ENCODE measurements at regions not wholly inside any gene's neighbourhood (a gene's known extent, or its start where the extent isn't known, plus 50 kb on each side); places are given as distances from the start of the nearest gene placed in this dataset.

- Histone ChIP-seq H3K79me2 (ENCODE audit: control insufficient read depth, insufficient read depth, low read length, poor library complexity) (no peaks in the 10 kb centered on the region), H3K4ac (ENCODE audit: low read depth, low read length) (no peak overlapping the region), H3K4me1 (ENCODE audit: control insufficient read depth in 1 of 2, insufficient read depth in 2 of 2, low read length in 2 of 2) (no peaks in the 10 kb centered on the region), H3K79me1 (ENCODE audit: low read length) (no peaks in the 10 kb centered on the region), H3K18ac (ENCODE audit: low read length) (no peak overlapping the region), H4K12ac (ENCODE audit: low read depth, low read length) (no peak overlapping the region), H3K9me3 (ENCODE audit: insufficient read depth, low read depth, low read length) (no peaks in the 10 kb centered on the region), H3K36me3 (ENCODE audit: control insufficient read depth in 1 of 2, insufficient read depth in 2 of 2, low read length in 2 of 2) (no peaks in the 10 kb centered on the region), H2BK5ac (ENCODE audit: low read depth, low read length, poor library complexity) (no peak overlapping the region), H4K8ac (ENCODE audit: low read depth, low read length) (no peak overlapping the region), H3K27me3 (ENCODE audit: insufficient read depth, low read length) (no peaks in the 10 kb centered on the region), H2AFZ (ENCODE audit: insufficient read depth, low read length, poor library complexity) (no peak overlapping the region), H3K14ac (ENCODE audit: low read length) (no peak overlapping the region), H3K9ac (ENCODE audit: low read length) (no peak overlapping the region), H2BK120ac (ENCODE audit: insufficient read depth, low read length, poor library complexity) (no peak overlapping the region), H4K91ac (ENCODE audit: low read depth, low read length) (no peak overlapping the region), H3K23ac (ENCODE audit: low read length) (no peak overlapping the region), H2BK12ac (ENCODE audit: low read length) (no peak overlapping the region), H3K4me3 (ENCODE audit: low read depth, low read length) (no peak overlapping the region), H3K4me2 (ENCODE audit: low read length) (no peak overlapping the region), H3K27ac (ENCODE audit: low read depth, low read length) (no peak overlapping the region), H2AK5ac (ENCODE audit: low read length) (no peak overlapping the region)
- no peak for DNase-seq
- no CpG with 5 or more reads among the region's 3 CpGs for WGBS (ENCODE audit: extremely low coverage, insufficient coverage, insufficient read length)
Measured at GRCh38 chr4:133802359-133803140, 399.0 kb downstream of the PABPC4L start.

DNA sequence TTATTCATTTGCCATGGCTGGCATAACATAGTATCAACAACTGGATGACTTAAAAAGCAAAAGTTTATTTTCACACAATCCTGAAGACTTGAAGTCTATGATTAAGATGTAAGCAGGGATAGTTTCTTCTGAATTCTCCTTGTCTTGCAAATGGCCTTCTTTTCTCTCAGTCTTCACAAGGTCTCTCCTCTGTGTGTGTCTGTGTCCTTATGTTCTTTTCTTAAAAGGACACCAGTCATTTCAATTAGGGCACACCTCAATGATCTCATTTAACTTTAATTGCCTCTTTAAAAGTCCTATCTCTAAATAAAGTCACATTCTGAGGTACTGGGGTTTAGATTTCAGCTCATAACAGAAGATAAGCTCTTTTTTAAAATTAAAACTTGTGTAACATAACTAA is 399.7 kb downstream of the PABPC4L start:
- DNase-seq, result no peak
- no peaks in the 10 kb centered on the region for H3K27me3 ChIP-seq (ENCODE audit: insufficient read depth, low read length)
- no peak overlapping the region for H3K9ac ChIP-seq (ENCODE audit: low read length)
- no peaks in the 10 kb centered on the region for H3K9me3 ChIP-seq (ENCODE audit: insufficient read depth, low read depth, low read length)
- H3K36me3 ChIP-seq (ENCODE audit: control insufficient read depth in 1 of 2, insufficient read depth in 2 of 2, low read length in 2 of 2), result no peaks in the 10 kb centered on the region
- no peak overlapping the region for H4K12ac ChIP-seq (ENCODE audit: low read depth, low read length)
- H3K14ac ChIP-seq (ENCODE audit: low read length), result no peak overlapping the region
- H4K8ac ChIP-seq (ENCODE audit: low read depth, low read length), result no peak overlapping the region
- no peak overlapping the region for H3K4me2 ChIP-seq (ENCODE audit: low read length)
- H3K27ac ChIP-seq (ENCODE audit: low read depth, low read length), result no peak overlapping the region
- no peak overlapping the region for H3K4ac ChIP-seq (ENCODE audit: low read depth, low read length)
- H2BK120ac ChIP-seq (ENCODE audit: insufficient read depth, low read length, poor library complexity), result no peak overlapping the region
- no peaks in the 10 kb centered on the region for H3K79me2 ChIP-seq (ENCODE audit: control insufficient read depth, insufficient read depth, low read length, poor library complexity)
- H3K79me1 ChIP-seq (ENCODE audit: low read length), result no peaks in the 10 kb centered on the region
- no peak overlapping the region for H3K23ac ChIP-seq (ENCODE audit: low read length)
- no peak overlapping the region for H2AFZ ChIP-seq (ENCODE audit: insufficient read depth, low read length, poor library complexity)
- H3K4me1 ChIP-seq (ENCODE audit: control insufficient read depth in 1 of 2, insufficient read depth in 2 of 2, low read length in 2 of 2), result no peaks in the 10 kb centered on the region
- no peak overlapping the region for H2AK5ac ChIP-seq (ENCODE audit: low read length)
- no peak overlapping the region for H3K4me3 ChIP-seq (ENCODE audit: low read depth, low read length)
- no peak overlapping the region for H3K18ac ChIP-seq (ENCODE audit: low read length)
- no peak overlapping the region for H2BK5ac ChIP-seq (ENCODE audit: low read depth, low read length, poor library complexity)
- no peak overlapping the region for H2BK12ac ChIP-seq (ENCODE audit: low read length)
- H4K91ac ChIP-seq (ENCODE audit: low read depth, low read length), result no peak overlapping the region

GRCh38 chr4:133800966-133801365 is 400.6 kb downstream of the PABPC4L start:
- no CpG with 5 or more reads among the region's 4 CpGs for WGBS (ENCODE audit: extremely low coverage, insufficient coverage, insufficient read length)
- no peaks in the 10 kb centered on the region for H3K79me1 ChIP-seq (ENCODE audit: low read length)
- H3K14ac ChIP-seq (ENCODE audit: low read length), result no peak overlapping the region
- H3K4me2 ChIP-seq (ENCODE audit: low read length), result no peak overlapping the region
- H3K4me3 ChIP-seq (ENCODE audit: low read depth, low read length), result no peak overlapping the region
- H2AFZ ChIP-seq (ENCODE audit: insufficient read depth, low read length, poor library complexity), result no peak overlapping the region
- no peak overlapping the region for H4K91ac ChIP-seq (ENCODE audit: low read depth, low read length)
- no peak overlapping the region for H2AK5ac ChIP-seq (ENCODE audit: low read length)
- H3K4ac ChIP-seq (ENCODE audit: low read depth, low read length), result no peak overlapping the region
- H3K27ac ChIP-seq (ENCODE audit: low read depth, low read length), result no peak overlapping the region
- no peaks in the 10 kb centered on the region for H3K9me3 ChIP-seq (ENCODE audit: insufficient read depth, low read depth, low read length)
- no peak overlapping the region for H3K9ac ChIP-seq (ENCODE audit: low read length)
- no peak overlapping the region for H3K18ac ChIP-seq (ENCODE audit: low read length)
- no peak overlapping the region for H2BK12ac ChIP-seq (ENCODE audit: low read length)
- no peaks in the 10 kb centered on the region for H3K36me3 ChIP-seq (ENCODE audit: control insufficient read depth in 1 of 2, insufficient read depth in 2 of 2, low read length in 2 of 2)
- H3K4me1 ChIP-seq (ENCODE audit: control insufficient read depth in 1 of 2, insufficient read depth in 2 of 2, low read length in 2 of 2), result no peaks in the 10 kb centered on the region
- no peak overlapping the region for H3K23ac ChIP-seq (ENCODE audit: low read length)
- H4K8ac ChIP-seq (ENCODE audit: low read depth, low read length), result no peak overlapping the region
- H4K12ac ChIP-seq (ENCODE audit: low read depth, low read length), result no peak overlapping the region
- no peak for DNase-seq
- H3K27me3 ChIP-seq (ENCODE audit: insufficient read depth, low read length), result no peaks in the 10 kb centered on the region
- no peaks in the 10 kb centered on the region for H3K79me2 ChIP-seq (ENCODE audit: control insufficient read depth, insufficient read depth, low read length, poor library complexity)
- H2BK120ac ChIP-seq (ENCODE audit: insufficient read depth, low read length, poor library complexity), result no peak overlapping the region
- H2BK5ac ChIP-seq (ENCODE audit: low read depth, low read length, poor library complexity), result no peak overlapping the region

GRCh38 chr4:133799717-133800315 is 401.8 kb downstream of the PABPC4L start:
- H4K12ac ChIP-seq (ENCODE audit: low read depth, low read length), result no peak overlapping the region
- H3K14ac ChIP-seq (ENCODE audit: low read length), result no peak overlapping the region
- H3K27ac ChIP-seq (ENCODE audit: low read depth, low read length), result no peak overlapping the region
- DNase-seq, result no peak
- H3K4ac ChIP-seq (ENCODE audit: low read depth, low read length), result no peak overlapping the region
- H4K8ac ChIP-seq (ENCODE audit: low read depth, low read length), result no peak overlapping the region
- H2AK5ac ChIP-seq (ENCODE audit: low read length), result no peak overlapping the region
- no peaks in the 10 kb centered on the region for H3K79me2 ChIP-seq (ENCODE audit: control insufficient read depth, insufficient read depth, low read length, poor library complexity)
- H3K36me3 ChIP-seq (ENCODE audit: control insufficient read depth in 1 of 2, insufficient read depth in 2 of 2, low read length in 2 of 2), result no peaks in the 10 kb centered on the region
- H3K18ac ChIP-seq (ENCODE audit: low read length), result no peak overlapping the region
- no peaks in the 10 kb centered on the region for H3K9me3 ChIP-seq (ENCODE audit: insufficient read depth, low read depth, low read length)
- no peak overlapping the region for H3K4me2 ChIP-seq (ENCODE audit: low read length)
- no peak overlapping the region for H2AFZ ChIP-seq (ENCODE audit: insufficient read depth, low read length, poor library complexity)
- WGBS (ENCODE audit: extremely low coverage, insufficient coverage, insufficient read length), result no CpG with 5 or more reads among the region's 3 CpGs
- H3K9ac ChIP-seq (ENCODE audit: low read length), result no peak overlapping the region
- H2BK12ac ChIP-seq (ENCODE audit: low read length), result no peak overlapping the region
- H3K27me3 ChIP-seq (ENCODE audit: insufficient read depth, low read length), result no peaks in the 10 kb centered on the region
- H2BK120ac ChIP-seq (ENCODE audit: insufficient read depth, low read length, poor library complexity), result no peak overlapping the region
- H3K4me3 ChIP-seq (ENCODE audit: low read depth, low read length), result no peak overlapping the region
- no peak overlapping the region for H4K91ac ChIP-seq (ENCODE audit: low read depth, low read length)
- H3K4me1 ChIP-seq (ENCODE audit: control insufficient read depth in 1 of 2, insufficient read depth in 2 of 2, low read length in 2 of 2), result no peaks in the 10 kb centered on the region
- no peak overlapping the region for H2BK5ac ChIP-seq (ENCODE audit: low read depth, low read length, poor library complexity)
- H3K79me1 ChIP-seq (ENCODE audit: low read length), result no peaks in the 10 kb centered on the region
- H3K23ac ChIP-seq (ENCODE audit: low read length), result no peak overlapping the region
